NCI-H1436 (cell line): ENCODE measurements at regions not wholly inside any gene's neighbourhood (a gene's known extent, or its start where the extent isn't known, plus 50 kb on each side); places are given as distances from the start of the nearest gene placed in this dataset.
"Not testable (repeated sequence)": the region's sequence is repeated elsewhere in the genome, so short reads cannot be mapped to it uniquely, and the experiment has no call there.

ENCODE experiments used
- DNase-seq: peaks from one replicate; lab custom pipeline; 2025; lab: John Stamatoyannopoulos, UW

DNA sequence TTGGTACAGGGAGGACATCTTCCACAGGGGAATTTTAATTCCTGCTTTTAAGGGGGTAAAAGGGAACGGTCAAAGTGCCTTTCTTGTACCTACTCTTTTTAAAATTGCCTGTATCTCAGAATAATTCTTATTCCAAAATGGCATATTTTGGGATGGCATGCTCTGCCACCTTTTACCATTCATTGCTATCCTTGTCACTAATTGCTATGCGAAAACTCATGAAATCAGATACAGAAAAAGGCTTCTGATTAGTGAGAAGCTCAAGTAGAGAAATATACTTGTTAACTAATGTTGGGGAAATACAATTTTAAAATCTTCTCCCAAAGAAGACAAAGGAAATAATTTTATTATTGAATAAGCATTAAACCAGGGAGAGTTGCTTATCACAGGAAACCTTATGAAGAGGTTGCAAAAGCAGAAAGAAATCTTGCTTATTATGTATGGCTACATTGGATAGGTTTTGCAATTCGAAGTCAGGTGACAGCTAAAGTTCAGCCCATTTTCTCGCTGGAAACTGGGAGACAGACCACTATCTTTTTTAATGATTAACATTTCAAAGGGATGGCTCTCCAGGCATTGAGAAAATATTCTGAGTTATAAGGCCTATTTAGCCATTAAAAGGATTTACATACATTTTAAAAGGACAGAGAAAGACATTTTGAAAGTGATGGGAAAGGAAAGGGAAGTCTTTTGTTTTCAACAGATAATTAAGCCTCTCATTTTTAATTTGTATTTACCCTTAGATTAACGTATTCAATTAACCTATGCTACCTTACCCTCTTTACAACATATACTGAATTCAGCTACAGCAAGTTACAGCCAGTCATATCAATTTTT is 110.3 kb upstream of the PRSS16 start:
- DNase-seq, result no peak

DNA sequence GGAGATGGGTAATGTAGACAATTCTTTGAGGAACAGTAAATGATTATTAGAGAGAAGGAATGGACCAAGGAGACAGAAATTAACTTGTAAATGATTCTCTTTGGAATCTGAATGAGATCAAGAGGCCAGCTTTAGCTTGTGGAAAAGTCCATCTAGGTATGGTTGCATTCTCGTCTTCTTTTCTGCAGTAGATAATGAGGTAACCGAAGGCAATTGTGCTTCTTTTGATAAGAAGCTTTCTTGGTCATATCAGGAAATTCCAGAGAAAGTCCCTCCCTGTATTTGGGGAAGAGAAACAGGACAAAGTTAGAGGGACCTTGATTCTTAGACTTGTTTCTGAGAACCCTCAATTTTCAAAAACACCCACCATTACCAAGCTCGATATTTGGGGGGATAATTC is 109.1 kb upstream of the PRSS16 start:
- DNase-seq, result no peak

DNA sequence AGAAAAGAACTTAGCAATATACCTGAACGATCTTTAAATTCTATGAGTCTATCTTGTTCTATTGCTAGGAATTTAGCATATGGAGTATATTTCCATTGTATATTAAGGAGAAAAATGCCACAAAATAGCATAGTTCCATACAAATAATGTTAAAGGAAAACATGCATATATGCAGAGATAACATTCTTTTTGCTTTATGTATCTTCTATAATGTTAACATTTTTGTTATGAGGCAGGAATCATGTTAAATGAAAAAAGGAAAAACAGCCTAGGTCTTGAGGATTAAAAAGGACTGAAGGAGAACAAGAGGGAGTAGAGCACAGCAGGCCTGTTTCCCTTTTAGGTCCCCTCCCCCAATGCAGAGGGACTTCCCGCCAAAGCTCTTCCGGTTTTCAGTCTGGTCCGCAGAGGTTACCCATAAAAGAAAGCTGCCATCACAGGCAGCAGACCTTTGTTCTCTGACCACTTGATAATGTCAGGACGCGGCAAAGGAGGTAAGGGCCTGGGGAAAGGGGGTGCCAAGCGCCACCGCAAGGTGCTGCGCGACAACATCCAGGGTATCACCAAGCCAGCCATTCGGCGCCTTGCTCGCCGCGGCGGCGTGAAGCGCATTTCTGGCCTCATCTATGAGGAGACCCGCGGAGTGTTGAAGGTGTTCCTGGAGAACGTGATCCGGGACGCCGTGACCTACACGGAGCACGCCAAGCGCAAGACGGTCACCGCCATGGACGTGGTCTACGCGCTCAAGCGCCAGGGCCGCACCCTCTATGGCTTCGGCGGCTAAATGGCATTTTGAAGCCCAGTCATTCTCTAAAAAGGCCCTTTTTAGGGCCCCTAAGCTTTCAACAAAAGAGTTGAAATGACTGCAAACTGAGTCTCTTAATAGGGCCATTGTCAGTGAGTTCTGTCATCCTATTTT is 108.4 kb upstream of the PRSS16 start:
- no peak for DNase-seq

DNA sequence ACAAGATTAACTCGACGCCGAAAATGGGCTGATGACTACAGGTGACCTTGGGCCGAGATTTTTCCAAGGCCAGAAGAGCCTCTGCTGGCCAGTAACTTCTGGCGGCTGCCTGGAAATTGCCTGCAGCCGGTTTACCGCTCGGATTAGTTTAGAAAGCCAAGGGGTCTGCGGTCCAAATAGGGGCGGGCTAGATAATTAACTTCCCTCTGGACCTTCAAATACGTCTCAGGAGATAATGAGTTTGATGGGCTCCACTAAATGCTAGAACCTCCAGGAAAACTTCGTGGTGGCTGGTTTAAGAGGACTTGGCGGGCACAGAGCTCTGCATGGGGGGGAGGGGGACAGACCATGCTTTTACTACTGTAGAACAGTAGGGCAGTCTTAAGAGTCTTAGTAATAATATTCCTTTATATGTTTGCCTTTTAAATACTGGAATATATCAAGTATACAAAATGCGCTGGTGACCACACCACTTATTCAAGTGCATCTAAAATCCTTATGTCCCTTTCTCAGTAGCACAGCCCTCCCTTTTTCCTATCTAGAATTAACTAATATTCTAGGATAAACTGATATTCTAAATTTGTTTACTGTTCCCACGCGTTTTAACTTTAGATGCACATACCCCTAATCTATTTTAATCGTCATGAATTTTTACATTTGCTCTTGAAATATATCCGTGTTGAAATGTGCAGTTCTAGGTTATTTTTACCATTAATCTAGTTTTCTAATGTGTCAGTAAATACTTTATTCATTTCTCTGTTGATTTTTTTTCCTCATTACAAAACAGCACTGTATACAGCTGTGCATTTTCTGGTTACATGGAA is 107.5 kb upstream of the PRSS16 start:
- DNase-seq, result no peak

DNA sequence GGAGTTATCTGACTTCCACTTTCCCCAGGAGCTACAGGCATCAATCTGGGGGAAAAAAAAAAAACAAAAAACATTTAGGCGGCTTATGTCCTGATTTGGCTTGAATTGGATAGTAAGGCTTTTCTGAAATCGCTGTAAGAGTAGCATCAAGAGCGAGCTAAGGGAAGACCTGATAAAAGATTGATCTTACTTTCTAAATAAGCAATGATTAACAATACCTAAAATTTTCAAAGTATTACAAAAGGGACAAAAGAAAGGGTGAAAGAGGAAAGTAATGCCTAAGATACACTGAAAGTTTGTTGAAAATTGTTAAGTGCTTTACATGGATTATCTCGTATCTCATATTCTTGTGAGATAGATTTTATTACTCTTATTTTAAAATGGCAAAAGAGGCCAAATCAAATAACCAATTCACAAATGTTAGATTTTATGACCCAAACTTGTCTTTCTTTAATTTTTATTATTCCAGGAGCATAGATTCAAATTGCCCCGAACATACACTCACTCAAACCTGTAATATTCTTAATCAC is 106.4 kb upstream of the PRSS16 start:
- DNase-seq, result no peak

DNA sequence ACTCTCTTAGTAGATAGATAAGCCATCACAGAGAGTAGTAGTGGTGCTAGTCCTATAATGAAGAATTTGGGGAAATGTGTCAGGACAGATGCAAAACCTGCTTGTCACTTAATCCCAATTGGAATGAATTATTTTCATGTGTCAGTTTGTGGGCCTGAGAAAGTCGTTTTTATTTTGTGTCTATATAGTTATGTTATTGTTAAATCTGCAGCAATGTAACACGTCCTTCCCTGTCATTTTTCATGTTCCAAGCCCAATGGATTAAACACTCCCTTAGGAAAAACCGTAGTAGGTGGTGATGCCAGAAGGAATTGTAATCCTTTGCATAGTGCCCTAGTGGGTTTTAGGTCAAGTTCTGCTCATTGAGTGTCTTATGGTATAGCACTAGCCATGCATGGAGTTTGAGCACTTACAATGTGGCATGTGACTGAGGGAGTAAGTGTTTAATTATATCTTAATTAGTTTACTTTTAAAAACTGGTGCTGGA is 105.9 kb upstream of the PRSS16 start:
- DNase-seq, result no peak

DNA sequence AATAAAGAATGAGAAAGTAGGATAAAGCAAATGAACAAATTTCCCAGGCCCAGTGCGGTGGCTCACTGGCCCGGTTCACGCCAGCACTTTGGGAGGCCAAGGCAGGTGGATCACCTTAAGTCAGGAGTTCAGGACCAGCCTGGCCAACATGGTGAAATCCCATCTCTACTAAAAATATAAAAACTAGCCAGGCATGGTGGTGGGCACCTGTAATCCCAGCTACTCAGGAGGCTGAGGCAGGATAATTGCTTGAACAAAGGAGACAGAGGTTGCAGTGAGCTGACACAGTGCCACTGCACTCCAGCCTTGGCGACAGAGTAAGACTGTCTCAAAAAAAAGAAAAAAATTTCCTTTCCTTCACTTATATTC is 104.5 kb upstream of the PRSS16 start:
- not testable (repeated sequence) for DNase-seq

DNA sequence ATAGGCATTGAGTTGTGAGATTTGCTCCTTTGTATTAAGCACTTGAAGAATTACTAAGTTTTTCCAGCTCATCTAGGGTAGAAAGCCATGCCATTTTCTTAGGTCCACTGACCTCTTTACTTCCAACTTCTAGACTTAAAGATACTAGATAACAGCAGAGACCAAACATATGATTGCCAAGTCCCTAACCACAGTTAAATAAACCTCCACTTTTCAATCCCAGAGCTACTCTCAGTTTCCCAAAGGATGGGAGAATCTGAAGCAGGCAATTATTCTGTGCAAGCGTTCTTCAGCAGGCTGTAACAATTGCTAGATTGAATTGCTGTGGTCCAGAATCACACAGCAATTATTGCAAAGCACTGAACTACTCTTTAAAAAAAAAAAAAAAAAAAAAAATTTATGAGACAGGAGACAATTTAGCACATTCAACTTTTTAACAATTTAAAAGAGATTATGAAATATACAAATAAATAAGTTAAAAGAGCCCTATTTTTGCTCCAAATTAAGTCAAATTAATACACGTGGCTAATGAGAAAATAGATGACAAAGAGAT is 104.0 kb upstream of the PRSS16 start:
- no peak for DNase-seq

DNA sequence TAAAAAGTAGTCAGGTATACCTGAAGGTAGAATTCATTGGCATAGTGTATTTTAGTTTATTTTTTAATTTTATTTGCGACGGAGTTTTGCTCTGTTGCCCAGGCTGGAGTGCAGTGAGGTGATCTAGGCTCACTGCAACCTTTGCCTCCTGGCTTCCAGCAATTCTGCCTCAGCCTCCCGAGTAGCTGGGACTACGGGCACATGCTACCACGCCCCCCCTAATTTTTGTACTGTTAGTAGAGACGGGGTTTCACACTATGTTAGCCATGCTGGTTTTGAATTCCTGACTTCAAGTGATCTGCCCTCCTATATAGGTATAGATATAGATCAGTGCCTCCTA is 102.8 kb upstream of the PRSS16 start:
- DNase-seq, result no peak

DNA sequence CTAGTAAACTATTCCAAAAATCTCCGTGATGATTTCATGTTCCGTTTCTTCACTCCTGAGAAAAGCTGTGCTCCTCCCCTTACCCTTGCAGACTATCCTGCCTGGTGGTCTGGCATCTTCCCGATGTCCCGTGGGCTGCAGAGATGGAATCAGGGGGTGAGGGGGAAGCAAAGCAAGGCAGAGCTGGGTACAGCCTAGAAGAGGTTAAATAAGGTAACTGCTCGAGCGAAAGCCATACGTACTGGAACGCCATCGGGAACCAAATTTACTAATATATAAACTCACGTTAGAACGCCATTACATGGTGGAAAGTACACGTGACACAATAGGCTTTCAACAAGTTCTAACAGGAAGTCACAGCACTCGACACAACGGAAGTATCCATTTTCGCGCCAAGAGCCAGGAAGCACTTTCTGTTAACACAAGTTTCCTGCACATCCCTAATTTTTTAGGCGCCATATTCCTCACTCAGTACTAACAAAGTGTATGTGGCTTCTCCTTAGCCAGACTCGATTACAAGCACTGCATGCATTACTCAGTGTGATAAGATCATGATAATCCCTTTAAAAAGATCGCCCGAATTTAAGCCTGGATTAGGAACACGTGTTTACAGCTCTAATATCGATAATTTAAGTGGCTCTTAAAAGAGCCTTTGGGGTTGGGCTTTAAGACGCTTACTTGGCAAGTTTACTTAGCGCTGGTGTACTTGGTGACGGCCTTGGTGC is 101.6 kb upstream of the PRSS16 start:
- peak; percentile 81 for DNase-seq

DNA sequence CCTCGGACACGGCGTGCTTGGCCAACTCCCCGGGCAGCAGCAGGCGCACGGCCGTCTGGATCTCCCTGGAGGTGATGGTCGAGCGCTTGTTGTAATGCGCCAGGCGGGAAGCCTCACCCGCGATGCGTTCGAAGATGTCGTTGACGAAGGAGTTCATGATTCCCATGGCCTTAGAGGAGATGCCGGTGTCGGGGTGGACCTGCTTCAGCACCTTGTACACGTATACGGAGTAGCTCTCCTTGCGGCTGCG is 101.1 kb upstream of the PRSS16 start:
- not testable (repeated sequence) for DNase-seq

DNA sequence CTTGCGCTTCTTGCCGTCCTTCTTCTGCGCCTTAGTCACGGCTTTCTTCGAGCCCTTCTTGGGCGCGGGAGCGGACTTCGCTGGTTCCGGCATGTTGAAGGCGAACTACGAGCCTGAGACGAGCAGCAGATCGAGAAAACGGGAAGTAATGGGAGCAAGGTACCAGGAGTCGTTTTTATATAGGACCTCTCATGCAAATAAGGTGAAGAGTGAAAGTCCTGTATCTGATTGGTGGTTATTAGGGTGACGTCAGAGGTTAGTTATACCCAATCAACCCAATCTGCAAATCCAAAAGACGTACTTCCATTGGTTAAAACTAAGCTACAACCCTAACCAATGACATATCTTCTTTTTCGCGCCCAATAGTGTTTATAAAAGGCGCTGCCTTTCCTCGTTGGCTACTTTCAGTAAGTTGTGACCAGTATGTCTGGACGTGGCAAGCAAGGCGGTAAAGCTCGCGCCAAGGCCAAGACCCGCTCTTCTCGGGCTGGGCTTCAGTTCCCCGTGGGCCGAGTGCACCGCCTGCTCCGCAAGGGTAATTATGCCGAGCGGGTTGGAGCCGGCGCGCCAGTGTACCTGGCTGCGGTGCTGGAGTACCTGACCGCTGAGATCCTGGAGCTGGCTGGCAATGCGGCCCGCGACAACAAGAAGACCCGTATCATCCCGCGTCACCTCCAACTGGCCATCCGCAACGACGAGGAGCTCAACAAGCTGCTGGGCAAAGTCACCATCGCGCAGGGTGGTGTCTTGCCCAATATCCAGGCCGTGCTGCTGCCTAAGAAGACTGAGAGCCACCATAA is 100.6 kb upstream of the PRSS16 start:
- DNase-seq, result peak; percentile 98

DNA sequence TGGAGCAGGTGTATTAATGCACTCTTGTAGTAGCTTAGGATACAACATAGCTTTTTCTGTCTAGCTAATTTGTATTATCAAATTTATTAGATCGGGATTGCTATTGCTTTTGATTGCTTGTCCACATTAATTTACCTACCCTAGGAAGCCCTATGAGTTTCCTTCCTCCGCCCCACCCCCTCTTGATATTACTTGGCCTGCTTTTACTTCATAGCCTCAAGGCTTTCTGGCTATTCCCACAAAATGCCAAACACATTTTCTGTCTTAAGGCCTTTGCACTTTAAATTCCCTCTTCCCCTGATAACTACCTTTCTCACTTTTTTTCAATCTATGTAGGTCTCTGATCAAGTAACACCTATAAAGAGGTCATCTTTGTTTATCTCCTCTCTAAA is 99.1 kb upstream of the PRSS16 start:
- no peak for DNase-seq

DNA sequence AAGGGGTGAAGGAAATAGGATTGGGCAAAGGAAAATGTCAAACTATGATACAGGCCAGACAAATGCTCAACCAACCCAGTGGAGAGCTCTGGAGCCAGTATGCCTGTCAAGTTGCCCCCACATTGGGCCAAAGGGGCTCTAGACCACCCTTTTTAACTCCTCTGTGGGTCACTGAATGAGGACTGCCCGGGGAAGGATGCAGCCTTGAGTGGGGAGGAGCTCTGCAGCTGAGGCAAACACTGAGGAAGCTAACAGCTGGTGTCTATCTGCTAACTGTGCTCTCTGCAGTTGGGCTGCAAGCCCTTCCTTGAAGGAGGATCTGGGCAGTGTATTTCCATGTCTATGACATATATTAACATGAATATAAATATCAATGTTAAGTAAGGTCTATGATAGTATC is 98.4 kb upstream of the PRSS16 start:
- no peak for DNase-seq

DNA sequence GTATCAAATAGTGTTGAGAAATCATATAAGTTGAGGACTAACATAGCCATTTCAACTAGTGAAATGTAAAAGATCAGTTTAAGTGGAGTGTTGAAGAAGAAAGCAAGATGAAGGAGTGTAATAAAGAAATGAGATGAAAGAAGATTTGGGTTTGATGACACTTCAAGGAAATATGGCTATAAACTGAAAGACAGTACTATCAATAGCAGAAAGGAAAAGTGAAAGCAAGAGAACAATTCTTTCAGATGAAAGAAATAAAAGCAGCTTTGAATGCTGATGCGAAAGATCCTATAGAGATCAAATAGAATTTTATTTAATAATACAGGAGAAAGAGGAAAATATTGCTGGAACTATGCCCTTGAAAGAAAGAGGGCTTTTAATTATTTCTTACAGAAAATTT is 92.8 kb upstream of the PRSS16 start:
- DNase-seq, result no peak

DNA sequence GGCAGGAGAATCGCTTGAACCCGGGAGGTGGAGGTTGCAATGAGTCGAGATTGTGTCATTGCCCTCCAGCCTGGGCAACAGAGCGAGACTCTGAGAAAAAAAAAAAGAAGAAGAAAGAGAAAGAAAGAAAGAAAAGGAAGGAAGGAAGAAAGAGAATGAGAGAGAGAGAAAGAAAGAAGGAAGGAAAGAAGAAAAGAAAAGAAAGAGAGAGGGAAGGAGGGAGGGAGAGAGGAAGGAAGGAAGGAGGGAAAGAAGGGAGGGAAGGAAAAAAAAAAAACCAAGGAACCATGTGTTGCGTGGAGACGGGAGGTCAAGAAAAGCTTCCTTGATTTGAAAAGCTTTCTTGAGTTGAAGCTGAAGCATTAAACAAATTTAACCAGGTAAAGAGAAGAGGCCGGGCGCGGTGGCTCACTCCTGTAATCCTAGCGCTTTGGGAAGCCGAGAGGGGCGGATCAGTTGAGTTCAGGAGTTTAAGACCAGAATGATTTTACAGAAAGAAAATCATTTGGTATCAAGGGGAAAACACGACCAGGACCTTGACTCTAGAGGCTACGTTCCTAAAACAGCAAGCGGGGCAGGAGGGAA is 90.5 kb upstream of the PRSS16 start:
- DNase-seq, result no peak

DNA sequence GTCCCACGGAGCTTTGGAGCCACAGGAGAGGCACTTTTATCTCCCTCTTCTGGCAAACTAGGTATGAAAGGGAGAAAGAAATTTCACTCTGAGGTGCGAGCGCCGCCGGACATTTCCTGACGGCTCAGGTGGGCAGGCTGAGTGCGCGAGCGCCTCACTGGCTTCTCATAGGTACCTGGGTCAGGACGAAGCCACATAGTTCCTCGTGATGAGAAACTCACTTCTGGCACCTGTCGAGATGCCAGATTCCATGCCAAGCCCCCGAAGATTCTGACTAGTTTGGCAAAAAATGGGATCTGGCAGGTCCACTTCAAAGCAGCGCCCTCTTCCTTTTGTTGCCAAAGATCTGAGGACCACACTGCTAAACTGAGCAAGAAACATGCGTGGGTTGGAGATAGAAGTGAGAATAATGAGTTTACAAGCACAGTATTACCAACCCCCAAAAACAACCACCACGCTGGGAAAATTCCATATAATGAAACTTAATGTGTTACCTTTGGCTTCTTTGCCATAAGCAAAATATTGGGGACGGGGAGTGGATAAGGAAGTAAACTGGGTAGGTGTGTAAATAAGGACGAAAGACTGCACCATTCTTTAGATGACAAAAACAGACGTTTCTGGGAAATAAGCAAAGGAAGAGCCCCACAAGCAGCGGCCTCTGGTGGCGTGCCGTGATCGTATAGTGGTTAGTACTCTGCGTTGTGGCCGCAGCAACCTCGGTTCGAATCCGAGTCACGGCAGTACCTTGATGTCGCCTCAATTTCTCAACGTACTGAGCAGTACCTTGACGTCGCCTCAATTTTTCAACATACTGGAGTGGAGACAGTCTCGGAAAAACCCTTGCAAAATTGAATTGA is 89.8 kb upstream of the PRSS16 start:
- DNase-seq, result peak; percentile 74

DNA sequence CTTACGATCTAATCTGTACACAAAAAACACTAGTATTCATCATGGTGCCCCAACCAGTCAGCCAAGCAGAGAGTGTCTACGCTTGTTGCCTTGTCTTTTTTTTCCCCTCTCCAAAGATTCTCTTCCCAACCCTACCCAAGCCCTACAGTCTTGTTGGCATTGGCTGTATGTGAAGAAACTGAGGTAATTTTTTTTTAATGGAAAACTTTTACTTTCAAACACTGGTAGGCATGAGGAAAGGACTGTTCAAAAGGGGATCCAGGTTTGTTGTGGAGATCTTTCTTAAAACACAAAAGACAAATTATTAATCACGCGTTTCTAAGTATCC is 89.2 kb upstream of the PRSS16 start:
- DNase-seq, result no peak

DNA sequence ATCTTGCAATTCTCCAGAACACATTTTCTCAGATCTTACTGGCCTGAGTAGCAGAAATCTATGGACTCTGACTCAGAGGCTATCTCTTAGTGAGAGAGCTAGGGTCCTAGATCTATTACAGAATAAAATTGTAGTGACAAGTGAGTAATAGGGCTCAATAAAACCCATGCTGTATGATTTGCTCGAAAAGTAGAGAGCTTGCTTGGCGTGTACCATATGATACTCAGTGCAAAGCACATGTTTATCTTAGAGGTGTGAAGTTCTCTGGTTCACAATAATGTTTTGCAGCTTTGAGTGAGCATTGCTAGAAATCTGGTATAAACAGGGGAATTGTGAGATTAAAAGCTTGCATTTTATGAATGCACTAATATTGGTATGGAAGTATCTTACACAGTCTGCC is 87.8 kb upstream of the PRSS16 start:
- no peak for DNase-seq
